ENCODE measurements at regions not wholly inside any gene's neighbourhood (a gene's known extent, or its start where the extent isn't known, plus 50 kb on each side); places are given as distances from the start of the nearest gene placed in this dataset.

GRCh38 chr1:234772345-234773147 lies 162.6 kb upstream of the IRF2BP2 start:
- Histone ChIP-seq H3K36me3 (no peaks in the 10 kb centered on the region), H3K9me3 (no peaks in the 10 kb centered on the region), H3K27ac (peak overlapping the region; percentile 4 to 72 (median 58)), H3K27me3 (peaks cover 13% of the 10 kb centered on the region), H3K4me1 (peaks cover 0 to 14% (median 0%) of the 10 kb centered on the region in 3 donors), H3K4me3 (no peak overlapping the region)
- peak; percentile 94 for ATAC-seq
- TF ChIP-seq EP300 (IDR thresholded peaks at IDR 0.05) = no peak
- TF ChIP-seq POLR2AphosphoS5 (IDR thresholded peaks at IDR 0.05) = peak; percentile 90
- TF ChIP-seq POLR2A (IDR thresholded peaks at IDR 0.05) = no peak
- WGBS, 2 donors (ENCODE audit: low coverage in 1 of 2) = 27 to 38% methylated on average over 13 to 16 of the region's 22 CpGs

DNA sequence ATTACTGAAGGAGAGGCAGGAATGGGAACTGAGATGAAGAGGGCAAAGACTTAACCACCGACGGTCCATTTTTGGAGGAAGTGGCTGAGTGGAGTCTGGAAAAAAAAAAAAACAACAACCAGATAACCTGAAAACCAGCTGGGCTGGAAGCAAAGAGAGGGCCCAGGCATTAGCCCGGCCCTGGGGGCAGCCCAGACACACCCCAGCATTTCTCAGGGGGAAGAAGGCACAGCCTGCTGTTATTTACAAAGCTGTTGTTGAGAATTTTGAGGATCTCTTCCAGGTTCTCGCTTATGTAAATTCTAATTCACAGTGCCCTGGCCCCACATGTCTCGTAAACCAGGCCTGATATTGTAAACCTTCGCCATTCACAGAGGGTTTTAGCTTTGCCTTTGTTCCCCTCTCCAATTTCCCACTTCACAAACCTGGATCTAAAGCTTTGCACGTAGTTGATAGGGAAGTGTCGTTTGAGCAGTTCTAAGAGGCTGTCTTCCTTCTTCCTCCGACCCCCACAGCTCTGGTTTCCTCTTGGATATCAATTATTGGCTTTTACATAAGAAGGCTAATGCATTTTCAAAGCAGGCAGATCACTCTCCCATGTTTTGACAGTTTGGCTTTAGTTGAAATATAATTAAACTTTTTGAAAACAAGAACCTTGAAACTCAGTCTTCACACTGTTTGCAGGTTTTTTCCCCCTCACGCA lies 161.8 kb upstream of the IRF2BP2 start:
- no peak for ATAC-seq
- peak overlapping the region; percentile 4 to 72 (median 58) for H3K27ac ChIP-seq
- TF ChIP-seq, protein P1, sequence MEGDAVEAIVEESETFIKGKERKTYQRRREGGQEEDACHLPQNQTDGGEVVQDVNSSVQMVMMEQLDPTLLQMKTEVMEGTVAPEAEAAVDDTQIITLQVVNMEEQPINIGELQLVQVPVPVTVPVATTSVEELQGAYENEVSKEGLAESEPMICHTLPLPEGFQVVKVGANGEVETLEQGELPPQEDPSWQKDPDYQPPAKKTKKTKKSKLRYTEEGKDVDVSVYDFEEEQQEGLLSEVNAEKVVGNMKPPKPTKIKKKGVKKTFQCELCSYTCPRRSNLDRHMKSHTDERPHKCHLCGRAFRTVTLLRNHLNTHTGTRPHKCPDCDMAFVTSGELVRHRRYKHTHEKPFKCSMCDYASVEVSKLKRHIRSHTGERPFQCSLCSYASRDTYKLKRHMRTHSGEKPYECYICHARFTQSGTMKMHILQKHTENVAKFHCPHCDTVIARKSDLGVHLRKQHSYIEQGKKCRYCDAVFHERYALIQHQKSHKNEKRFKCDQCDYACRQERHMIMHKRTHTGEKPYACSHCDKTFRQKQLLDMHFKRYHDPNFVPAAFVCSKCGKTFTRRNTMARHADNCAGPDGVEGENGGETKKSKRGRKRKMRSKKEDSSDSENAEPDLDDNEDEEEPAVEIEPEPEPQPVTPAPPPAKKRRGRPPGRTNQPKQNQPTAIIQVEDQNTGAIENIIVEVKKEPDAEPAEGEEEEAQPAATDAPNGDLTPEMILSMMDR (IDR thresholded peaks at IDR 0.05) = no peak
- TF ChIP-seq POLR2AphosphoS5 (IDR thresholded peaks at IDR 0.05) (no peak), EP300 (IDR thresholded peaks at IDR 0.05) (no peak), POLR2A (IDR thresholded peaks at IDR 0.05) (no peak)

DNA sequence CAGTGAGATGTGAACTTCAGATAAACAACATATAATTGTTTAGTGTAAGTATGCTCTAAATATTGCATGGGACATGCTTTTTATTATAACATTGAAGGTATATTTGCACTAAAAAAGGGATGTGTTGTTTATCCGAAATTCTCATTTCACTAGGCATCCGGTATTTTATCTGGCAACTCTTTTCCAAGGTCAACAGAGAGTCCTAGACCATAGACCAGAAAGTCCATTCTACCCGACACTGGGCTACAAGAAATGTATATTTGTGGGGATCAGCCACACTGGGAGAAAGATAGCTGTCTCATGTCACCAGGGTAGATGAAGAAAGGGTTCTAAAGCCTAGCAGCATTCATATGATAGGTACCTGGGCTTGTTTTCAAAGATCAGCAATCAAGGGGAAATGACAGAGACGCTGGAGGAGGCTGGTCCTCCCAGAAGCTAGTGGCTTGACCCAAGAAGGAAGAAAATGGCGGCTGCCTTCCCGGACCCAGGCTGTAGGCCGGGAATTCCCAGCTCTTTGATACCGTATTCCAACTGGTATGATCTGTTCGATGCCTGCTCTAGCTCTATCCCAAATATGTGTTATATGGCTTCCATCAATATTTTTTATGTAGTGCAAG lies 161.1 kb upstream of the IRF2BP2 start:
- H3K36me3 ChIP-seq = no peaks in the 10 kb centered on the region
- no peak overlapping the region for H3K4me3 ChIP-seq
- no peaks in the 10 kb centered on the region for H3K27me3 ChIP-seq
- H3K9me3 ChIP-seq = no peaks in the 10 kb centered on the region
- H3K4me1 ChIP-seq = peaks cover 0 to 14% (median 0%) of the 10 kb centered on the region in 3 donors
- 92 to 99% methylated on average over 9 of the region's 9 CpGs for WGBS, 2 donors (ENCODE audit: low coverage in 1 of 2)
- peak overlapping the region in 2 of 4 donors; percentile 65 to 72 for H3K27ac ChIP-seq
- TF ChIP-seq EP300 (IDR thresholded peaks at IDR 0.05) (no peak), POLR2A (IDR thresholded peaks at IDR 0.05) (no peak), POLR2AphosphoS5 (IDR thresholded peaks at IDR 0.05) (no peak)
- TF ChIP-seq, protein P1 (IDR thresholded peaks at IDR 0.05) = no peak
- ATAC-seq = no peak

More for the DNA sequence above, 161.8 kb upstream of the IRF2BP2 start:
- WGBS, 2 donors (ENCODE audit: low coverage in 1 of 2) = 75 to 85% methylated on average over 5 to 9 of the region's 10 CpGs
- Histone ChIP-seq H3K4me3 (no peak overlapping the region), H3K4me1 (peaks cover 0 to 14% (median 0%) of the 10 kb centered on the region in 3 donors), H3K27me3 (peaks cover 5% of the 10 kb centered on the region), H3K9me3 (no peaks in the 10 kb centered on the region), H3K36me3 (no peaks in the 10 kb centered on the region)

GRCh38 chr1:234769986-234770795 lies 160.2 kb upstream of the IRF2BP2 start:
- Histone ChIP-seq H3K27me3 (no peaks in the 10 kb centered on the region), H3K4me3 (no peak overlapping the region), H3K4me1 (peaks cover 0 to 14% (median 0%) of the 10 kb centered on the region in 3 donors), H3K27ac (no peak overlapping the region), H3K36me3 (no peaks in the 10 kb centered on the region), H3K9me3 (no peaks in the 10 kb centered on the region)
- 77 to 86% methylated on average over 7 to 21 of the region's 25 CpGs for WGBS, 2 donors (ENCODE audit: low coverage in 1 of 2)
- TF ChIP-seq, protein P1 (IDR thresholded peaks at IDR 0.05) = no peak
- TF ChIP-seq POLR2A (IDR thresholded peaks at IDR 0.05) (no peak), EP300 (IDR thresholded peaks at IDR 0.05) (no peak), POLR2AphosphoS5 (IDR thresholded peaks at IDR 0.05) (no peak)
- ATAC-seq = no peak
